Keratinocyte (primary cell): ENCODE measurements at regions not wholly inside any gene's neighbourhood (a gene's known extent, or its start where the extent isn't known, plus 50 kb on each side); places are given as distances from the start of the nearest gene placed in this dataset.

ENCODE experiments used
- DNase-seq: peaks from one replicate; pipeline ENCODE4 v3.0.0-alpha.2; 2011; ENCODE audit warnings: low read depth, missing footprints, low spot score
- FAIRE-seq: peaks from 2 replicates; lab custom pipeline; 2011; peaks lifted over from hg19 to GRCh38; lab: Jason Lieb, UNC
- H2AFZ ChIP-seq: 2 replicates; pipeline ENCODE4 v1.6.0; 2012; ENCODE audit warnings: low read length, control low read depth, inconsistent platforms; ENCODE audit not compliant: control insufficient read depth
- H3K27ac ChIP-seq: 2 replicates; pipeline ENCODE4 v1.5.1; 2011; ENCODE audit warnings: low read length; ENCODE audit not compliant: control insufficient read depth, insufficient read depth
- H3K27me3 ChIP-seq: 3 replicates; pipeline ENCODE4 v1.6.0; 2011; ENCODE audit warnings: low read length; ENCODE audit not compliant: control insufficient read depth, insufficient read depth; ENCODE audit errors: extremely low read depth
- H3K36me3 ChIP-seq, 2 experiments: 2 replicates in 1 of 2; 3 replicates in 1 of 2; pipeline ENCODE4 v1.5.1; 2011; ENCODE audit warnings: low read length in 2 of 2, mild to moderate bottlenecking in 1 of 2; ENCODE audit not compliant: control insufficient read depth in 2 of 2, insufficient read depth in 2 of 2; ENCODE audit errors: extremely low read depth in 1 of 2
- H3K4me1 ChIP-seq: 3 replicates; pipeline ENCODE4 v1.5.1; 2011; ENCODE audit warnings: low read length; ENCODE audit not compliant: control insufficient read depth, insufficient read depth; ENCODE audit errors: extremely low read depth
- H3K4me2 ChIP-seq: 3 replicates; pipeline ENCODE4 v1.6.0; 2011; ENCODE audit warnings: low read depth, low read length; ENCODE audit not compliant: control insufficient read depth, insufficient read depth; ENCODE audit errors: extremely low read depth
- H3K4me3 ChIP-seq, 3 experiments: fragments of 200-600 bp in 1 of 3; sonication (generic) in 1 of 3; 2 replicates in 2 of 3; 3 replicates in 1 of 3; pipeline ENCODE4 v1.5.1; 2011 to 2016; ENCODE audit warnings: low read length in 3 of 3, mild to moderate bottlenecking in 3 of 3, control low read depth in 2 of 3, inconsistent platforms in 1 of 3, low read depth in 1 of 3, mixed read lengths in 1 of 3, mixed run types in 1 of 3, moderate library complexity in 1 of 3; ENCODE audit not compliant: control insufficient read depth in 2 of 3, insufficient read depth in 2 of 3; ENCODE audit errors: extremely low read depth in 1 of 3
- H3K79me2 ChIP-seq: 2 replicates; pipeline ENCODE4 v1.6.0; 2012; ENCODE audit warnings: low read length; ENCODE audit not compliant: control insufficient read depth, insufficient read depth
- H3K9ac ChIP-seq: 3 replicates; pipeline ENCODE4 v1.6.0; 2011; ENCODE audit warnings: low read length; ENCODE audit not compliant: control insufficient read depth, insufficient read depth; ENCODE audit errors: extremely low read depth
- H3K9me1 ChIP-seq: 3 replicates; pipeline ENCODE4 v1.6.0; 2011; ENCODE audit warnings: low read length; ENCODE audit not compliant: control insufficient read depth, insufficient read depth; ENCODE audit errors: extremely low read depth
- H3K9me3 ChIP-seq: 2 replicates; pipeline ENCODE4 v1.5.1; 2012; ENCODE audit warnings: low read depth, low read length; ENCODE audit not compliant: control insufficient read depth
- H4K20me1 ChIP-seq: 3 replicates; pipeline ENCODE4 v1.6.0; 2011; ENCODE audit warnings: low read length; ENCODE audit not compliant: control insufficient read depth, insufficient read depth; ENCODE audit errors: extremely low read depth
- EZH2 ChIP-seq: IDR thresholded peaks from one replicate; pipeline ENCODE4 v1.6.1; 2012; ENCODE audit warnings: inconsistent platforms, mild to moderate bottlenecking, low read length, moderate library complexity
- dilution Hi-C: fragments of 300-500 bp; cut with MboI; formaldehyde crosslinking; loops from one replicate; pipeline ENCODE4 v1.7.0; 2020; ENCODE audit warnings: low sequenced_read_pairs; ENCODE audit not compliant: extremely low pct_ligation_motif_present
- TF ChIP-seq, protein P1 (sequence below), 3 experiments: IDR thresholded peaks in 1 of 3; conservative IDR thresholded peaks in 1 of 3; optimal IDR thresholded peaks in 1 of 3; 2 replicates in 2 of 3; 3 replicates in 1 of 3; pipeline versions ENCODE3 to v1.5.1; 2011; ENCODE audit warnings: low read length in 3 of 3, mild to moderate bottlenecking in 3 of 3, moderate library complexity in 2 of 3, control low read depth in 1 of 3, inconsistent platforms in 1 of 3; ENCODE audit not compliant: insufficient read depth in 2 of 3; ENCODE audit errors: extremely low read depth in 1 of 3

DNA sequence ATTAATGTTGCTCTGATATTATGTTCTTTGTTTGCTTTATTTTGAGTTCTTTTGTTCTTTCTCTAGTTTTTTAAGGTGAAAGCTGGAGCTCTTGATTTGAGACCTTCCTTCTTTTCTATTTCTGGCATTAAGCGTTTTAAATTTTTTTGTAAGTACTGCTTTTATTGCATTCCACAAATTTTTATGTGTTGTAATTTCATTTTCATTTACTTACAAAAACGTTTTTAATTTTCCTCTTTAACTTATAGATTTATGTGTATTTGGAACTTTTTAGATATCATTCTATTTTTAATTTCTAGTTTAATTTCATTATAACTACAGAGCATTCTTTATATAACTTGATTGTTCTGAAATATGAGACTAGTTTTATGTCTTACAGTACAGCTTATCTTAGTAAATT lies 395.6 kb downstream of the ETV1 start:
- Histone ChIP-seq H3K4me1 (no peaks in the 10 kb centered on the region), H3K27ac (no peak overlapping the region), H3K9ac (no peak overlapping the region), H3K79me2 (no peaks in the 10 kb centered on the region), H3K9me1 (no peaks in the 10 kb centered on the region), H3K4me3 (no peak overlapping the region), H3K9me3 (no peaks in the 10 kb centered on the region), H3K4me2 (no peak overlapping the region), H2AFZ (no peak overlapping the region), H3K36me3 (no peaks in the 10 kb centered on the region), H3K27me3 (no peaks in the 10 kb centered on the region), H4K20me1 (no peaks in the 10 kb centered on the region)
- no peak for FAIRE-seq
- DNase-seq = no peak
- TF ChIP-seq EZH2 = no peak
- TF ChIP-seq, protein P1, sequence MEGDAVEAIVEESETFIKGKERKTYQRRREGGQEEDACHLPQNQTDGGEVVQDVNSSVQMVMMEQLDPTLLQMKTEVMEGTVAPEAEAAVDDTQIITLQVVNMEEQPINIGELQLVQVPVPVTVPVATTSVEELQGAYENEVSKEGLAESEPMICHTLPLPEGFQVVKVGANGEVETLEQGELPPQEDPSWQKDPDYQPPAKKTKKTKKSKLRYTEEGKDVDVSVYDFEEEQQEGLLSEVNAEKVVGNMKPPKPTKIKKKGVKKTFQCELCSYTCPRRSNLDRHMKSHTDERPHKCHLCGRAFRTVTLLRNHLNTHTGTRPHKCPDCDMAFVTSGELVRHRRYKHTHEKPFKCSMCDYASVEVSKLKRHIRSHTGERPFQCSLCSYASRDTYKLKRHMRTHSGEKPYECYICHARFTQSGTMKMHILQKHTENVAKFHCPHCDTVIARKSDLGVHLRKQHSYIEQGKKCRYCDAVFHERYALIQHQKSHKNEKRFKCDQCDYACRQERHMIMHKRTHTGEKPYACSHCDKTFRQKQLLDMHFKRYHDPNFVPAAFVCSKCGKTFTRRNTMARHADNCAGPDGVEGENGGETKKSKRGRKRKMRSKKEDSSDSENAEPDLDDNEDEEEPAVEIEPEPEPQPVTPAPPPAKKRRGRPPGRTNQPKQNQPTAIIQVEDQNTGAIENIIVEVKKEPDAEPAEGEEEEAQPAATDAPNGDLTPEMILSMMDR (optimal IDR thresholded peaks at IDR 0.05 in 1 of 3, IDR thresholded peaks at IDR 0.05 in 1 of 3, conservative IDR thresholded peaks at IDR 0.05 in 1 of 3; ENCODE audit: extremely low read depth in 1 of 3, insufficient read depth in 2 of 3, low read length in 3 of 3) = no peak
- dilution Hi-C loops = no loop called here

DNA sequence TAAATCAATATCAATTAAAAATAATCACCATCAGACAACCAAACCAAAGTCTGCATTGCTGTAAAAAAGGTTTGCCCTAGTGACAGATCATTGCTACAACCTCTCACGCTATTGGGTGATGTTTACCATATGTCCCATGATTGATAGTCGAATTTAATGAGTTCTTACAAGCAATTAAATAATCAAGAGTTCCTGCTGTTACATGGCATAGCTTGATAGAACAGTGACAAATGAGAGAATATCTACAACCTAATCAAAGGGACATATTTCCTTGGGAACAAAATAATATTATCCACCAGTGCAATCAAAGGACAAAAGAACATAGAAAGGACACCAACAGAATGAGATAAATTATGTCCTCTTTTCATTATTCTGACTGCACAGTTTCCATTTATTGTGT lies 387.4 kb downstream of the ETV1 start:
- Histone ChIP-seq H3K36me3 (no peaks in the 10 kb centered on the region), H4K20me1 (no peaks in the 10 kb centered on the region), H3K27ac (no peak overlapping the region), H2AFZ (no peak overlapping the region), H3K79me2 (no peaks in the 10 kb centered on the region), H3K4me1 (peaks cover 16% of the 10 kb centered on the region), H3K4me3 (no peak overlapping the region), H3K9me3 (no peaks in the 10 kb centered on the region), H3K9me1 (no peaks in the 10 kb centered on the region), H3K9ac (no peak overlapping the region), H3K27me3 (no peaks in the 10 kb centered on the region), H3K4me2 (no peak overlapping the region)
- FAIRE-seq (no peak), DNase-seq (no peak)
- TF ChIP-seq, protein P1 (optimal IDR thresholded peaks at IDR 0.05 in 1 of 3, IDR thresholded peaks at IDR 0.05 in 1 of 3, conservative IDR thresholded peaks at IDR 0.05 in 1 of 3; ENCODE audit: extremely low read depth in 1 of 3, insufficient read depth in 2 of 3, low read length in 3 of 3) = no peak
- no peak for TF ChIP-seq EZH2
- dilution Hi-C loops = no loop called here
